ENCODE measurements at regions not wholly inside any gene's neighbourhood (a gene's known extent, or its start where the extent isn't known, plus 50 kb on each side); places are given as distances from the start of the nearest gene placed in this dataset.

GRCh38 chr3:182392182-182392937 is 400.9 kb upstream of the ATP11B start:
- H3K4me3 ChIP-seq, result no peak overlapping the region
- no peaks in the 10 kb centered on the region for H3K36me3 ChIP-seq (ENCODE audit: control insufficient read depth in 4 of 4, insufficient read depth in 4 of 4, low read length in 4 of 4)
- no peaks in the 10 kb centered on the region for H3K27me3 ChIP-seq (ENCODE audit: control insufficient read depth in 3 of 3, insufficient read depth in 3 of 3, low read length in 2 of 3)
- ATAC-seq (ENCODE audit: insufficient read depth, low FRiP score) (no peak), DNase-seq (no peak)
- WGBS, 2 donors, result 54 to 59% methylated on average over 4 of the region's 4 CpGs
- no peak overlapping the region for H3K27ac ChIP-seq (ENCODE audit: low read depth in 1 of 2, low read length in 1 of 2)
- no peaks in the 10 kb centered on the region for H3K4me1 ChIP-seq (ENCODE audit: control insufficient read depth in 5 of 5, insufficient read depth in 5 of 5, low read length in 5 of 5)
- no peaks in the 10 kb centered on the region for H3K9me3 ChIP-seq (ENCODE audit: control insufficient read depth in 4 of 4, insufficient read depth in 3 of 4, low read length in 3 of 4)
- TF ChIP-seq CTCF (IDR thresholded peaks at IDR 0.05; ENCODE audit: control extremely low read depth, extremely low read depth), result no peak
- H3K9ac ChIP-seq (ENCODE audit: insufficient read depth in 1 of 2, low read length in 2 of 2), result no peak overlapping the region

DNA sequence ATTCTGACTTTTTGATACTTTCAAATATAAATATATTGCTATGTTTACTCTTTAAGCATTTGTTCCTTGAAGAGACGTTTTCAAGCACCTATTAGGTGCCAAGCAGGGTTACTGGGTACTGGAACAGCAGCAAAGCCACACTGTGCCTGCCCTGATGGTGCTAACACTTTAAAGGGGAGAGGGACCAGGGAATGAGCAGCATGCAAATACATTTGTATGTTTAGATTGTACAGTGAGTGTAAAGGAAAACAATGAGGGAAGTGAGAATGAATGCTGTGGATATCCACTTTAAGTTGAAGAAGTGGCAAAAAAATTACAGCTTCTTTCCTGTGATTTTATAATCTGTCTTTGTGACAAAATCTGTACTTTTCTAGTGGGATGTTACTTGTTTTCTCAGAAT is 400.2 kb upstream of the ATP11B start:
- no peak for ATAC-seq (ENCODE audit: insufficient read depth, low FRiP score)
- 27 to 55% methylated on average over 1 of the region's 1 CpG for WGBS, 2 donors
- DNase-seq, result no peak
- Histone ChIP-seq H3K9me3 (ENCODE audit: control insufficient read depth in 4 of 4, insufficient read depth in 3 of 4, low read length in 3 of 4) (no peaks in the 10 kb centered on the region), H3K4me3 (no peak overlapping the region), H3K4me1 (ENCODE audit: control insufficient read depth in 5 of 5, insufficient read depth in 5 of 5, low read length in 5 of 5) (no peaks in the 10 kb centered on the region), H3K36me3 (ENCODE audit: control insufficient read depth in 4 of 4, insufficient read depth in 4 of 4, low read length in 4 of 4) (no peaks in the 10 kb centered on the region), H3K27ac (ENCODE audit: low read depth in 1 of 2, low read length in 1 of 2) (no peak overlapping the region), H3K27me3 (ENCODE audit: control insufficient read depth in 3 of 3, insufficient read depth in 3 of 3, low read length in 2 of 3) (no peaks in the 10 kb centered on the region), H3K9ac (ENCODE audit: insufficient read depth in 1 of 2, low read length in 2 of 2) (no peak overlapping the region)
- no peak for TF ChIP-seq CTCF (IDR thresholded peaks at IDR 0.05; ENCODE audit: control extremely low read depth, extremely low read depth)

DNA sequence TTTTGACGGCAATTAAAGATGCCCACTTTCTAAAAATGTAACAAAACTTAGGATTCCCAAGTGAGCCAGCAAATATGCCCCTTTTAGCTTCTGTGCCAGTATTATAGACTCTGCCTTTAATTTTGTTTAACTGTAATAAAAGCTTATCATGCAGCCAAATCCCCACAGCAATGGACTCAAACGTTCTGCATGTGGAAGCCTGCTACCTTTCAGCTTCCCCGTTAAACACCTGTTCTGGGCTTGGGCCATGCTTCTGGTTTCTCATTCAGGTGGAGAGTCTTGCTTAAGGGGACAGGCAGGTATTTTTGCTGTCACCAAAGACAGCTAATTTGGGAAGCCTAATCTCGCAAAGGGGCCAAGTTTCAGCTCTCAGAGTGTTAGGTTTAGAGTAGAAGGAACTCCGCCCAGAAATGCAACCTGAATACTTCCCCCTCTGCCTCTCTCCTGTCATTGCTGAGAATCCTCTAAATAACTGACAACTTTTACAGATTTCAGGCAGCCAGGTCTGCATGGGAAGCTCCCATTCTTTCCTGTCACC is 399.4 kb upstream of the ATP11B start:
- Histone ChIP-seq H3K9ac (ENCODE audit: insufficient read depth in 1 of 2, low read length in 2 of 2) (no peak overlapping the region), H3K27ac (ENCODE audit: low read depth in 1 of 2, low read length in 1 of 2) (no peak overlapping the region), H3K4me3 (no peak overlapping the region), H3K9me3 (ENCODE audit: control insufficient read depth in 4 of 4, insufficient read depth in 3 of 4, low read length in 3 of 4) (no peaks in the 10 kb centered on the region), H3K4me1 (ENCODE audit: control insufficient read depth in 5 of 5, insufficient read depth in 5 of 5, low read length in 5 of 5) (no peaks in the 10 kb centered on the region), H3K36me3 (ENCODE audit: control insufficient read depth in 4 of 4, insufficient read depth in 4 of 4, low read length in 4 of 4) (no peaks in the 10 kb centered on the region), H3K27me3 (ENCODE audit: control insufficient read depth in 3 of 3, insufficient read depth in 3 of 3, low read length in 2 of 3) (no peaks in the 10 kb centered on the region)
- 66 to 69% methylated on average over 5 of the region's 5 CpGs for WGBS, 2 donors
- no peak for TF ChIP-seq CTCF (IDR thresholded peaks at IDR 0.05; ENCODE audit: control extremely low read depth, extremely low read depth)
- DNase-seq (no peak), ATAC-seq (ENCODE audit: insufficient read depth, low FRiP score) (no peak)
